NCI-H2196 (cell line): ENCODE measurements at regions not wholly inside any gene's neighbourhood (a gene's known extent, or its start where the extent isn't known, plus 50 kb on each side); places are given as distances from the start of the nearest gene placed in this dataset.
"Not testable (repeated sequence)": the region's sequence is repeated elsewhere in the genome, so short reads cannot be mapped to it uniquely, and the experiment has no call there.

Experiments
- DNase-seq: peaks from one replicate; lab custom pipeline; 2025; ENCODE audit not compliant: unreplicated experiment; lab: John Stamatoyannopoulos, UW

DNA sequence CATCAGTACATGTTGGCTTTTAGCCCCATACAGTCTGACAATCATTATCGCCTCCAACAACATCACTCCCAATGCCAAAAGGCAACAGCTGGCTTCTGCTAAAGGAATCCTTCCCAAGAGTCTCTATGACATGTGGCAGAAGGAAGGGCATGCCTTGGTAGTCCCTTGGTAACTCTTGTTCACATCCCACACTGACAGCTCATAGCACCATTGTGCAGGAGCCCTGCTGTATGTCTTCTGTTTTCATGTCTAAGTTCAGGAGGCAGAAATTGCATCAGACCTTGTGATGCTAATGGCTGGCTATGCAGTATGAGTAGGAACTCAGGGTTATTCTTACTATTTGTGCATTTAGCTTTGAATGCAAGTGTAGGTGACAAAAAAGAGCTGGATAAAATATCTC, 392.1 kb downstream of the PTH2R start:
- DNase-seq, result no peak

DNA sequence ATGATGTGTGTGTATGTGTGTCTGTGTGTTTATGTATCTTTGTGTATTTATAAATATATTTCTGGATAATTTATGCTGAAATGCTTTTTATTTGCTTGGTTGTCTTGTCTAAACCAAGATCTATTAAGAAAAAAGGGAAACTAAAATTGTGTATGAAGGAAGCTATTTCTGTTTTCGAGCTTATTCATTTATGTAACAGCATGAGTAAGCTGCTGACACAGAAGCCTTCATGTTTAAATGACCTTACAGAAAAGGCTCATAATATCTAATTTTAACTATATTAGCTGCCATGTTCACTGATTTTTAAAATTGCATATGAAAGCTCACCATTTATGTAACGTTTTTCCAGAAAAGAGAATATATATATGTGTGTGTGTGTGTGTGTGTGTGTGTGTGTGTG, 392.8 kb downstream of the PTH2R start:
- no peak for DNase-seq

DNA sequence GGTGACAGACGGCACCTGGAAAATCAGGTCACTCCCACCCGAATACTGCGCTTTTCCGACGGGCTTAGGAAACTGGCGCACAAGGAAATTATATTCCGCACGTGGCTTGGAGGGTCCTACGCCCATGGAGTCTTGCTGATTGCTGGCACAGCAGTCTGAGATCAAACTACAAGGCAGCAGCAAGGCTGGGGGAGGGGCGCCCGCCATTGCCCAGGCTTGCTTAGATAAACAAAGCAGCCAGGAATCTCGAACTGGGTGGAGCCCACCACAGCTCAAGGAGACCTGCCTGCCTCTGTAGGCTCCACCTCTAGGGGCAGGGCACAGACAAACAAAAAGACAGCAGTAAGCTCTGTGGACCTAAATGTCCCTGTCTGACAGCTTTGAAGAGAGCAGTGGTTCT, 394.3 kb downstream of the PTH2R start:
- DNase-seq, result not testable (repeated sequence)

DNA sequence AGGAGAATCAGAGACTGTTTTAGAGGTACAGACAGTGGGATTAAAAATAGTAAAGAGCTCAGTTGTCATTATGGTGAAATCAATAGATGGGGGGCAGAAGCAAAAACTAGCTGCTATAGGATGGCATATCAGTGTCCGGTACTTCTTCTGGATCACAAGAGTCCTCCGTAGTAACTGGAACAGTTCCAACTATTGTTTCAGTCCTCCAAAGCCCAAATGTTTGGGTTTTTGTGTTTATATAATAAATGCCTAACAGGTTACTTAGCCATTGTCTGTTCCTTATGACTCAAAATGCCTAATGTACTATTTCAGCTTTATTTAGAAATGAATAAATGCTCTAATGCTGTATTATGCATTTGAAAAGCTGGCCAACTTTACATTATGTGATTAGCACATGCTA, 401.2 kb downstream of the PTH2R start:
- DNase-seq, result no peak

DNA sequence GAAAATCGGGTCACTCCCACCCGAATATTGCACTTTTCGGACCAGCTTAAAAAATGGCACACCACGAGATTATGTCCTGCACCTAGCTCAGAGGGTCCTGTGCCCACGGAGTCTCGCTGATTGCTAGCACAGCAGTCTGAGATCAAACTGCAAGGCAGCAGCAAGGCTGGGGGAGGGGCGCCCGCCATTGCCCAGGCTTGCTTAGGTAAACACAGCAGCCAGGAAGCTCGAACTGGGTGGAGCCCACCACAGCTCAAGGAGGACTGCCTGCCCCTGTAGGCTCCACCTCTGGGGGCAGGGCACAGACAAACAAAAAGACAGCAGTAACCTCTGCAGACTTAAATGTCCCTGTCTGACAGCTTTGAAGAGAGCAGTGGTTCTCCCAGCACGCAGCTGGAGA, 405.3 kb downstream of the PTH2R start:
- DNase-seq, result not testable (repeated sequence)

DNA sequence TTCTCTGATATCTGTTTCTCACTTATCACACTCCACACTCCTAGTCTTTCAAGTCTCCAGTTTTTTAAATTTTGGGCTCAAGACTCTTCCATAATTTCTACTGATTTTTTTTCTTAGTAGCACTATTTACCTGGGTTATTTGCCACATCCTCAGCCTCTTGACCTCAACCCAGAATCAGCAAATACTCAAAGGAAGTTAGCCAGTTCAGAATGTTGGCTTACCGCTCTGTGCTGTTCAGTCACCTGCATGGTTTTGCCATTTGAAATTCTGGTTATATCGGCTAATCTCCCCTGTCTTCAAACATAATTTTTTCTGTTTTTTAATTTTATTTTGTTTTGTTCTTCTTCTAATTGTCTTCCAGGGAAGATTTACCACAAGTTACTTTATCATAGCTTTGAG, 412.6 kb downstream of the PTH2R start:
- DNase-seq, result no peak

DNA sequence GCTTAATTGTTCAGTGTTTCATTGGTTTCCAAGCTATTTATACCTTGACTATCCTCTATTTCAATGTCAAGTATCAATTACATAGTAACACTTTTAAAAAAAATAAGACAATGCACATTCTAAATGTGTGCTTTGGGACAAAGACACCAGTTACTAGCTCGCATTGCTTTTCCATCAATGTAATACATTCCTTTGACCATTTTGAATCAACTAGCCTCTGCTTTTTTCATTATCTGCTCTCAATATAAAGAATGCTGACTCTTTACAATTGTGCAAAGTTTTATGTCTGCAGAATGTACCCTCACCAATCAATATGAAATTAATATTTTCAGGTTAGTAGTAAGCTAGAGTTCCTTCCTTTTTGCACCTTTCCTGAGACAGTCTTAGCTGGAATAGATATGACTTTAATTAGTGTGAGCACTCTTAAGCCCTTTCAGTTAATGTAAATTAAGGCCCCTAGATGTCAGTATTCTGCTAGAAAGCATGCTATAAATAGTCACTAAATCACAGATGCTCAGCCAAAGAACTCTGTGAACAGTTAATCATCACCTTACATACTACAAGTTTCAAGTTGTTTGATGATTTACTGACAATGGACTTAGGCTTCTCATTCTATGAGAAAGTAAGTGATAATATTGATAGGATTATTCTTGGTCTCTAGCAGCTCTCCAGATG, 413.6 kb downstream of the PTH2R start:
- DNase-seq, result peak; percentile 27

DNA sequence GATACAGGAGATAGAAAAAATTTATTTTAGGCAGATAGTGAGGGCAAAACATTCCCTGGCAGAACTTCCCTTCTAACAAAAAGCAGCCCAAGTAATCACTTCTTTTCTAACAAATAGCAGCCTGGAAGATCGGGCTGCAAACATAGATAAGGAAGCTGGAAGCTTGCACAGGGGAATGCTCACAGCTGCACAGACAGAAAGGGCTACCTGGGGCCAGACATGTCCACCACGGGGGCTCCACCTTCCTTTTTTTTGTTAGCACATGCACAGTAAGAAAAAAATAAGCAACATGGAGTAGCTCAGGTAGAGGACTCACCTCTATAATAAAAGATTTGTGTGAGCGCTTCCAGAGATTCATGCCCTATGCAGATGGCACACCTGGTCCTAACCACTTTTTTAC, 420.5 kb downstream of the PTH2R start:
- no peak for DNase-seq

DNA sequence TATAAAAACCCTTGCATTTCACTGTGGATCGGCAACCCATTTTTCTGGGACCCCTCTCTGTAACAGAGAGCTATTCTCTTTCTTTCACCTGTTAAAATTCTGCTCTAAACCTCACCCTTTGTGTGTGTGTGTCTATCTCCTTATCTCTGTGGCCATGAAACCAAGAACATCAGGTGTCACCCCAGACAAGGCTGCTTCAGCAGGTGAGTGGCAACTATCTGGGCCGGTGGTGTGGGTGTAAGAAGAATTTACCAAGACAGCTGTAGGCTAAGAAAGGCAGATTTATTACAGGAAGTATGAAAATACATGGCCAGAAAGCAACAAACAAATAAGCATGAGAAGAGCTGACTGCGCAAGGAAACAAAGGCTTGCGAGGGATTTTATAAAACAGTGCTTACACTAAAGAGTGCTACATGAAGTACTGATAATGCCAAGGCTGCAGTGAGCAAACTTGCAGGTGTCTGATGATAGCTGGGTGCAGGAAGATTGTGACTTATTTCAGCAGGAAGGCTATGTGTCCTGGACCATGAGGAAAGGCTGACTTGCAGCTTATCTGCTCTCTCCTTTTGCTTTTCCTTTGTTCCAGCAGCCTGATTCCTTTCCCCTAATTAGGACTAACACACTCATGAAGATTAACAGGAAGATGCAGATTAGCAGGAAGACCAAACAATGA, 421.1 kb downstream of the PTH2R start:
- no peak for DNase-seq

DNA sequence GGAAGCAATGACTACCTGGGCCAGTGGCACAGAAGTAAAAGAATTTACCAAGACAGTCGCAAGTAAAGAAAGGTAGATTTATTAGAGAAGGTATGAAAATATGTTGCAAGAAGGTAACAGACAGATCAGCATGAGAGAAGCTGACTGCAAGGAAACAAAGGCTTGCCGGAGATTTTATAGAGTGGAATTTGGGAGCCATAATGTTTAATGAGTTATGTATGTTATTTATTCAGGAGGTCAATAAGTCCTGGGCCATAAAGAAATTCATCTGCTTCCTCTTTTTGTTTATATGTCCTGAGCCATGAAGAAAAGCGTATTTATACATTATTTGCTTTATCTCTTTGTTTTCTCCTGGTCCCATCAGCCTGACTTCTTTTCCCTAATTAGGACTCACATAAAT, 423.6 kb downstream of the PTH2R start:
- no peak for DNase-seq

DNA sequence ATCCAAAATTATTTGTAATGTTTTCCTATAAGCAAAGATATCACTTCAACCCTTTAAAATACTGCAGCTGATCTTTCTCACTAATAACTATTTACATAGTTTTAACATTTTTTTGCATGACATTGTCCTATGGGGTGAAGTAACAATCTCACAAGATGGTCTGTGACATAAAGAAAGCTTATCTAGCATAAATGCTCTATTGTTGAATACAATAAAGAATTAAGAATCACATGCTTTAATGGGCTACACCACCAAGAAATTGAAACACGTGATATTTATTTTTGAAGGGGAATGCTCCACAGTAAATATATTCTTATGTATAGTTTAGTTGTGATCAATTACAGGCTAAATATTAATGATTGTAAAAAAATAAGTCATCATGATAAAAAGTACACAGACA, 441.1 kb downstream of the PTH2R start:
- DNase-seq, result no peak

DNA sequence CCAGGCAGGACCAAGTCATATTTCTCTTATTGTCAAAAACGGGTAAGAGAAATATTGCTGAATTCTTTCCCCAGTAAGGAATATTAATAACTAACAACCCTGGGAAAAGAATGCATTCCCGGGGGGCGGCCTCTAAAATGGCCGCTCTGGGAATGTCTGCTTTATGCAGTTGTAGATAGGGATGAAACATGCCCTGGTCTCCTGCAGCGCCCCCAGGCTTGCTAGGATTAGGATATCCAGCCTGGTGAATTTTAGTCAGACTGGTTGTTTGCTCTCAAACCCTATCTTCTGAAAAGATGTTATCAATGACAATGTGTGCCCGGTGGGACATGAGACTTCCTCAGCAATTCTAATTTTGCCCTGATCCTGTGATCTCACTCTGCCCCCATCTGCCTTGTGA, 448.1 kb downstream of the PTH2R start:
- no peak for DNase-seq

DNA sequence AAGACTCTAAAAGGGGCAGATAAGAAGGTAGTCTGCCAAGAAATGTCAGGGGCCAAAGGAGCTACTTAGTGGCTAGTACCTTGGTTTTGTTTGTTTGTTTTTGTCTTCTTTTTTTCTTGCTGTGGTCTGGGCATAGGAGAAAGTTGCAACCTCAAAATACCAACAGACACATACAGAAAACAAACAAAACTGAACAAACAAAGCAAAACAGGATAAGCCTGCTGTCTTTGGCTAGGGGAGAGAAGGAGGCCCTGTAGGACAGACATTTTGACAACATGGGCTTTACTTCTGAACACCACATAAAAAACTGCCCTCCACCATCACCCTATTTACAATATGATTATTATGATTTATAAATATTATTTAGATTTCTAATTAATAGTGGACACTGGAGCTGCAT, 460.8 kb downstream of the PTH2R start:
- no peak for DNase-seq

DNA sequence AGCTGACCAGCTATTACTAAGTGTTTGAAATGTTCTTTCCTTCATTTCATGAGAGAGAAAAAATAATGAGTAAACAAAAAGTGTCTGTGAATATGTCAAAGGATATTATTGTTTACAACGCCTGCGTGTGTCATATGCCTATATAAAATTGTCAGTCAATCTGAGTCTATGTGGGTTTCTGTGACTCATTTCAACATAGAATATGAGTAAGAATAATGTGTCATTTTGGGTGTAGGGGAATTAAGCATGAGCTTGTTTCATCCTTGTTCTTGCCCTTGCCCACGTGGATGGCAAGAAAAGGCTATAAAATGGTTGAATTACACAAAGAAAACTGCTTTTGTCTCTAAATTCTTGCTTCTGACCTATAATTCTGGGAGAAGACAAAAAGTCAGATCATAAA, 466.0 kb downstream of the PTH2R start:
- DNase-seq, result no peak

DNA sequence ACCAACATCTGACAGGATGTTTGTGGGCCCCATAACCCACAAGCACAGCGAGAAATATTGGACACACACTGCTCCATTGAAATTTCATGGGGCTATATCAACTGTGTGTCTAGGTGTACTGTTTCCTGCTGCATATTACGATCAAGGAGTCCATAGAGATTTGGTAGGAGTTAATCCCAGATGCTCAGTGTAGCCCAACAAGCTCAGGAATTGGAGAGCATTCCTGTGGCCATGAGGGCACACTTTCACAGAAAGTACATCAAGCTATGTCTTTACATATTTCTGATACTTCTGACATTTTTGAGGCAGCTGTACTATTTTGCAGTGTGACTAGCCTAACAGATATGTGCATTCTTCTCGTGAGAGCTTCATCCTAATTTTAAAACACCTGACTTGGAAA, 473.1 kb downstream of the PTH2R start:
- no peak for DNase-seq

DNA sequence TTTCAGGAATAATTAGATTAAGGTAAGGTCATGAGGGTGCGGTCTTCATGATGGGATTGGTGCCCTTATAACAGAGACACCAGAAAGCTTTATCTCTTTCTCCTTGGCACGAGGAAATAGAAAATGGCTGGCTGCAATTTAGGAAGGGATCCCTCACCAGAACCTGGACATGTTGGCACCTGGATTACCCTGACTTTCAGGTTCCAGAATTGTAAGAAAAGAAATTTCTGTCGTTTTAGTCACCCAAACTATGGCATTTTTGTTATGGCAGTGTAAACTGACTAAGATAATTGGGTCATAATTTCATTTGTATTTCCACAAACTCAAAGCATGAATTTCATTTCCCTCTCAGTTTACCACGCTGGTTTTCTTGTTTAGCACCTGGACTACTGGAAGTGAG, 473.6 kb downstream of the PTH2R start:
- no peak for DNase-seq

DNA sequence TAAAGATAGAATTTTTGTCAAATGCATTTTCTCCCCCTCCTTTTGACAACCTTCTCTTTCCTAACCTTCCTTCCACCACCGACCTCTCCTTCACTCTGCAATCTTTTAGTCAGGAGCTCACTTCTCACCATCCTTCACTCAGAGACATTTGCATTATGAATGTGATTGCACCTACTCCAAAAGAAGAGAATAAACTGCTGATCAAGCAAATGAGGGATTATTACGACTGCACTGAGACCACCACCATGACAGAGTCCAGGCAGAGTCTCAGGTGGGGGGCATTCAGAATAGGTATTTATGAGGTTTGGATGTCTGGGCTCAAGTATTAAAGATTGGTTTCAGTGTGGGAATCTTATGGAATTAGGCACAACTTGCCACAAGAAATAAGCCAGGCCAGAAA, 483.9 kb downstream of the PTH2R start:
- no peak for DNase-seq

DNA sequence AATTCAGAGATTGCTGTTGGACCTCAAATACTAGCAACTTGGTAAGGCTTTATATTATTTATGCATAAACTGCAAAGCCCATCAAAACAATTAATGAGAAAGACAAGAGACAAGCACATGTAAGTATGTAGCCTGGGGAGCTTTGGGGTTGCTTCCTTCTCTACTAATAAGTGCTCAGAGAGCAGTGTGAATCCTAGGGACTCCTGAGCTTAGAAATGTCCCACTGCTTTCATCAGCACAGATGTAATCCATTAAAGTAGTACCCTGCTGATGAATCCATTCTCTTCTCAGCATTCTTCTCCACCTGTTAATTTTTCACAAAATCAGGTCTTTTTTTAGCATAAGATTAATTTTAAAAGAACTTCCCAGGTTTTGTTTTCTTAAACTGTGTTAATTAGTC, 485.6 kb downstream of the PTH2R start:
- no peak for DNase-seq

DNA sequence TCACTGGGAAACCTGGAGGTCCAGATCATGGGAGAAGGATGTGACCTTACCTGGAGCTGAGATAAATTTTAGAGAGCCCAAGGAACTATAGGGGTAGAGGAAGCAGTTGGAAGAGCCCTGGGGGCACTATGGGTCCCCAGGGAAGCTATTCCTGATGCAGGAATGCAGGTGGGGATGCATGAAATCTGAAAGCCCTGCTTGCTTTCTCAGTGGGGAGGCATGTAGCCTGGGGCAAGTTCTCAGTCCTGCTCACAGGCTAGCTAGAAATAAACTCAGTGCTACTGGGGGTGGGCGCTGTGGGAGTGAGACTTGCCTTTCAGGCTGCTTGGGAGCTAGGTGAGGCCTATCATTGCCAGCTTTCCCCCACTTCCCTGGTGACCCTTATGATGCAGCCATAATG, 499.7 kb downstream of the PTH2R start:
- DNase-seq, result no peak

DNA sequence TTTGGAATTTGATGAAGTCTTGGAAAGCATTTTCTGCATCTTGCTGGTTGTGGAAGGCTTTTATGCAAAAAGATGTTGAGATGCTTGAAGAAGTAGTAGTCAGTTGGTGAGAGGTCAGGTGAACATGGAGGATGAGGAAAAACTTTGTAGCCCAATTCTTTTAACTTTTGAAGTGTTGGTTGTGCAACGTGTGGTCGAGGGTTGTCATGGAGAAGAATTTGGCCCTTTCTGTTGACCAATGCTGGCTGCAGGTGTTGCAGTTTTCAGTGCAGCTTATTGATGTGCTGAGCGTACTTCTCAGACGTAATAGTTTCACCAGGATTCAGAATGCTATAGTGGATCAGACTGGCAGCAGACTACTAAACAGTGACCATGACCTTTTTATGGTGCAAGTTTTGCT, 508.4 kb upstream of the MAP2 start:
- DNase-seq, result no peak

DNA sequence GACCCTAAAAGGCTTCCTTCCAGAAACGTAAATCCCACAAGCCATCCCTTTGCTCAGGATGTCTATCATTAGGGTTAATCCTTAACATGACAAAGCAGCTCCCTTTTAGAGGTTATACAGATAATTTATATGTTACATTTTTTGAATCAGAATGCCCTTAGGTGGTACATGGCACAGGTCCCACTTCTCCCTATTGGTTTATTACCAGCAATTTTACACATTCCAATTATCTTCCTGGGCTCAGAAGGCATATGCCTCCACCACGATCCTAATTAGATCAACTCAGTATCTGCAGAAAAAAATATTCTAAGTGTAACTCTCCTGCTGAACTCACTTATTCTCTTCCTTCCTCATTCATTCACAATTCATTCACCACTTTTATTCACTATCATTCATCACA, 507.0 kb upstream of the MAP2 start:
- DNase-seq, result no peak

DNA sequence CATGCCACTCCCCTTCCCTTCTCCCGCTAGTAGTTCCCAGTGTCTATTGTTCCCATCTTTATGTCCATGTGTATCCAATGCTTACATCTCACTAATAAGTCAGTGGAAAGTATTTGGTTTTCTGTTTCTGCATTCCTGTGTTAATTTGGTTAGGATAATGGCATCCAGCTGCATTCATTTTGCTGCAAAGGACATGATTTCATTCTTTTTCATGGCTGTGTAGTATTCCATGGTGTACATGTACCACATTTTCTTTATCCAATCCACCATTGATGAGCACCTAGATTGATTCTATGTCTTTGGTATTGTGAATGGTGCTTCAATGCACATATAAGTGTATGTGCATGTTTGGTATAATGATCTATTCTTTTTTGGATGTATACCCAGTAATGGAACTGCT, 502.5 kb upstream of the MAP2 start:
- DNase-seq, result not testable (repeated sequence)

DNA sequence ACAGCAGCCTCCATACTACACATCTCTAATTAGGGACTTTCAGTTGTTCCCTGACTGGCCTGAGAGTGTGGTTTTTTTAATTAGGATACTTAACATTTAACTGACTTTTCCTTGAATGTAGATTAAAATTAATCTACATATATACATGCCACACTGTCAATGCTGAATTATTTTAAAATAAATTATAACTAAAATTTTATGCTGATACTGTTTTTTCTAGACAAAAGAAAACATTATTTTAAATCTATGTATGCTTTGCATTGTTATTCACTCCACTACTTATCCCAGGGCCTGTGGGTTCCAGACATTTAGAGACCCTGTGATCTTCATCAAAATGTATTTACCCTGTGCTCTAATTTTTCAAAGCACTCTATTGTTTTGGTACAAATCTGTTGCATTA, 496.0 kb upstream of the MAP2 start:
- no peak for DNase-seq
